ENCODE measurements at regions not wholly inside any gene's neighbourhood (a gene's known extent, or its start where the extent isn't known, plus 50 kb on each side); places are given as distances from the start of the nearest gene placed in this dataset.
"Not testable (repeated sequence)": the region's sequence is repeated elsewhere in the genome, so short reads cannot be mapped to it uniquely, and the experiment has no call there.

GRCh38 chr19:28544451-28545261 is 668.3 kb downstream of the UQCRFS1 start:
- no peak for DNase-seq

GRCh38 chr19:28543244-28543776 is 669.6 kb downstream of the UQCRFS1 start:
- DNase-seq = no peak

DNA sequence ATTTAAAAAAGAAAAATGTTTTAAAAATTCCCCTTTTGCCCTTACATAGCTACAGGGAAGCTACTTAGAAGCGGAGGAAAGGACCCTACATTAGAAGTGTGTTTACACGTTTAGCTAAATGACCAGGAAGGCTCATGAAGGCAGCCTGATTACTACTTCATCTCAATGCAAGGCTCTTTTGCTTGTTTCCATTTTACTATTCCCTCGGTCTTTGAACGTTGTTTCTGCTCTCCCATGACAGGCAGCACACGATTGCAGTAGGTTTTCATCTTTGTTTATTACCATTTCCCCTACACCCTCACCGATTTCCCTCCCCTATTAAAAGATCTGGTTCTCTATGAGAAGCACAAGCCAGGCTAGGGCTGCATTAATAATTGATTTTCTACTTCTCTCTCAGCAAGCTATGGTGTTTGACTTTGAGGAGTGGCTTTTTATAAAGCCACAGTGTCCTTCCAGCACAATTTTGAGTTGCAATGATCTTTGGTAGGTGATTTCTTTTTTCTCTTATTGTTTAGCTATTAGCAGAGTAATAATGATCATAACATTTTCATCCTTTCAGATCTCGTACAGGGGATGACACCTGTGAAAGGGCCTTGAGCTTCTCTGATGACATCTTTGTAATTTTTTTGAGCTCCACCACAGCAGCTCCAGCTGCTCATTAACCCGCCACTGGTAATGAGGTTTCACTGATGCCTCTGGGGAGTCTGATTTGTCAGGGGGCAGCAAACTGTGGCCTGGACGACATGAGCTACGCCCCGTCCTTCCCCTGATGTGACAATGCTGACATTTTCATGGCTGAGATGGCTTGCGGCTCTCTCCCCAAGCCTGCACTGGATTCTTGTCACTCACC is 670.3 kb downstream of the UQCRFS1 start:
- no peak for DNase-seq

GRCh38 chr19:28541602-28542393 is 671.2 kb downstream of the UQCRFS1 start:
- no peak for DNase-seq

DNA sequence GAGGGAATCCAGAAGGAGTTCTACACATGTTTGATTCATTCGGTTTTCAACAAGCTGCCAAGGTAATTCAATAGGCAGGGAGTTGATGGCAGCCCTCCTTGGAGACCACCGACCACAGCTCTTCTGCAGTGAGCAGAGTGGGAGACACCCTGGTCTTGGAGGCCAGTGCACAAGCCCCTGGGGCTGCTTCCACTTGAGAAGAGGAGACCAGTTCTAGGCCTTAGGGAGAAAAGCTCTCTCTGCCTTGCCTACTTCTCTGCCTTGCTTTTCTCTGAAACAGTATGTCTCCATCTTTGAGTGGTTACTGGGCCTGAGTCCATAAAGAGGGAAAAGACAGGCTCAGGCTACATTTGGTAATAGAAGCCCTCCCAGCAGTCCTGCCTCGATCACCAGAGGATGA is 671.9 kb downstream of the UQCRFS1 start:
- no peak for DNase-seq

DNA sequence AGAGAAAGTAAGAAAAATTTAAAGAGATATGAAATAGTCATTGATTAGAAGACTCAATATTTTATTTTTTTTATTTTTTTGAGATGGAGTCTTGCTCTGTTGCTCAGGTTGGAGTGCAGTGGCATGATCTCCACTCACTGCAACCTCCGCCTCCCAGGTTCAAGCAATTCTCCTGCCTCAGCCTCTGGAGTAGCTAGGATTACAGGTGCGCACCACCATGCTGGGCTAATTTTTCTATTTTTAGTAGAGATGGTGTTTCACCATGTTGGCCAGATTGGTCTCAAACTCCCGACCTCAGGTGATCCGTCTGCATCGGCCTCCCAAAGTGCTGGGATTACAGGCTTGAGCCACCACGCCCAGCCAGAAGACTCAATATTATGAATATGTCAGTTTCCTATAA is 672.6 kb downstream of the UQCRFS1 start:
- not testable (repeated sequence) for DNase-seq

- DNase-seq = no peak
These were observed 673.2 kb downstream of the UQCRFS1 start for GRCh38 chr19:28539759-28540158.

DNA sequence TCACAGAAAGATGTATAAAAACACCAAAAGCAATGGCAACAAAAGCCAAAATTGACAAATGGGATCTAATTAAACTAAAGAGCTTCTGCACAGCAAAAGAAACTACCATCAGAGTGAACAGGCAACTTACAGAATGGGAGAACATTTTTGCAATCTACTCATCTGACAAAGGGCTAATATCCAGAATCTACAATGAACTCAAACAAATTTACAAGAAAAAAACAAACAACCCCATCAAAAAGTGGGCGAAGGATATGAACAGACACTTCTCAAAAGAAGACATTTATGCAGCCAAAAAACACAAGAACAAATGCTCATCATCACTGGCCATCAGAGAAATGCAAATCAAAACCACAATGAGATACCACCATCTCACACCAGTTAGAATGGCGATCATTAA is 674.4 kb downstream of the UQCRFS1 start:
- DNase-seq = not testable (repeated sequence)

DNA sequence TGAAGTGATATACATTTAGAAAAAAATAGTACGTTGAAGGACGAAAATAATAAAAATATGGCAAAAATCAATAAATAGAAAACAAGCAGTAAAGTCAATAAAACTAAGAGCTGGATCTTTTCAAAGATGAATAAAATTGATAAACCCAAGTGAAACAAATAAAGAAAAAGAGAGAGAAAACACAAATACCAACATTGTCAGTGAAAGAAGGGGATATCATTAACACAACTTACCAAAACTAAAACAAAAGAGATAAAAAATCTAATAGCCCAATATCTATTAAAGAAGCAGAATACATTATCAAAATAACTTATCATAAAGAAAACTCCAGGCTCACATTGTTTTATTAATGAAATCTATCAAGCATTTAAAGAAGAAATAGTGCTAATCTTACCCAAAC is 675.1 kb downstream of the UQCRFS1 start:
- DNase-seq = no peak

GRCh38 chr19:28537079-28537478 is 675.9 kb downstream of the UQCRFS1 start:
- DNase-seq = no peak

- DNase-seq = no peak
These were observed 677.6 kb downstream of the UQCRFS1 start for GRCh38 chr19:28535352-28535775.

GRCh38 chr19:28534766-28535351 is 678.1 kb downstream of the UQCRFS1 start:
- no peak for DNase-seq

GRCh38 chr19:28532765-28533341 is 680.1 kb downstream of the UQCRFS1 start:
- no peak for DNase-seq

DNA sequence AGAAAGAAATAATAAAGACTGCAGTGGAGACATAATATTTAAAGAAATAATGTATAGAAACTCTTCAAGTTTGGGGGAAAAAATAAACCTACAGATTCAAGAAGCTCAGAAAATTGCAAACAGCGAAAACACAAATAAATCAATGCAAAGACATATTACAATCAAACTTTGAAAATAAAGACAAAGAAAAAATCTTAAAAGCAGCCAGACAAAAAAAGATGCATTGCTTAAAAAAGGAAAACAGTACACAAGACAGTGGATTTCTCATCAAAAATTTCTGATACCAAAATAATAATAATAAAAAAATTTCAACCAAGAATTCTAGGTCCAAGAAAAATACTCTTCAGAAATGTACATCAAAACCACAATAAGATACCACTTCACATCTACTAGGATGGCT is 681.0 kb downstream of the UQCRFS1 start:
- DNase-seq = no peak

GRCh38 chr19:28530406-28531035 is 682.4 kb downstream of the UQCRFS1 start:
- DNase-seq = no peak

- no peak for DNase-seq
These were observed 686.9 kb downstream of the UQCRFS1 start for GRCh38 chr19:28526038-28526437.

DNA sequence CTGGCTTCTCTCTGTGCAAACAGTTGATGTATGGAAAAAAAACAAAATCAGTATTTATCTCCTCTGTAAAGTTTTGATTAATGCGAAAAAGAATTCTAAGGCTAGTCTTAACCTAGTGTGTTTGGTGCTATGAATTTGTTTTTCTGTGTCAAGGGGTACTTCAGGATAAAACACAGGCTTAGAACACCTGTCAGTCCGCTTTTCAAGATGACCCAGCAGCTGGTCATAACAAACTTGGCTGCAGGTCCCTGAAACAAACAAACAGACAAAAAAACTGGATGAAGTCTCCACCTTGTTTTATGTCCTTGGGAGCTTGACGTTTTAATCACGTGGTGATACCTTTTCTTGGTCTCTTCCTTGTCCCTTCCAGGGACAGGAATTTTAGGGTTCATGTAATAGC is 689.3 kb downstream of the UQCRFS1 start:
- no peak for DNase-seq

DNA sequence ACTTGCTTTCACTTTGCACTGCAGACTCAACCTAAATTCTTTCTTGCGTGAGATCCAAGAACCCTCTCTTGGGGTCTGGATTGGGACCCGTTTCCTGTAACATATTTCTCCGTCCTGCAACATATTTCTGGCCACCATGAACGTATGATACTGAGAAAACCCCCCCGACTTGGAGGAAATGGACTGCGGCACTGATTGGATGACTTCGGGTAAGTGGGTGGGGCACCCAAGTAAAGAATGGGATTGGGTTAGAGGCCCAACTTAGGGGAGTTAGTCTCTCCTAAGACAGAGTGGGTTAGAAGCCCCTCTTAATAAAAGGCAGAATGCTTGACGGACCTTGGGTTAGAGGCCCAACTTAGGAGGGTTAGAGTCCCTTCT is 690.4 kb downstream of the UQCRFS1 start:
- no peak for DNase-seq

DNA sequence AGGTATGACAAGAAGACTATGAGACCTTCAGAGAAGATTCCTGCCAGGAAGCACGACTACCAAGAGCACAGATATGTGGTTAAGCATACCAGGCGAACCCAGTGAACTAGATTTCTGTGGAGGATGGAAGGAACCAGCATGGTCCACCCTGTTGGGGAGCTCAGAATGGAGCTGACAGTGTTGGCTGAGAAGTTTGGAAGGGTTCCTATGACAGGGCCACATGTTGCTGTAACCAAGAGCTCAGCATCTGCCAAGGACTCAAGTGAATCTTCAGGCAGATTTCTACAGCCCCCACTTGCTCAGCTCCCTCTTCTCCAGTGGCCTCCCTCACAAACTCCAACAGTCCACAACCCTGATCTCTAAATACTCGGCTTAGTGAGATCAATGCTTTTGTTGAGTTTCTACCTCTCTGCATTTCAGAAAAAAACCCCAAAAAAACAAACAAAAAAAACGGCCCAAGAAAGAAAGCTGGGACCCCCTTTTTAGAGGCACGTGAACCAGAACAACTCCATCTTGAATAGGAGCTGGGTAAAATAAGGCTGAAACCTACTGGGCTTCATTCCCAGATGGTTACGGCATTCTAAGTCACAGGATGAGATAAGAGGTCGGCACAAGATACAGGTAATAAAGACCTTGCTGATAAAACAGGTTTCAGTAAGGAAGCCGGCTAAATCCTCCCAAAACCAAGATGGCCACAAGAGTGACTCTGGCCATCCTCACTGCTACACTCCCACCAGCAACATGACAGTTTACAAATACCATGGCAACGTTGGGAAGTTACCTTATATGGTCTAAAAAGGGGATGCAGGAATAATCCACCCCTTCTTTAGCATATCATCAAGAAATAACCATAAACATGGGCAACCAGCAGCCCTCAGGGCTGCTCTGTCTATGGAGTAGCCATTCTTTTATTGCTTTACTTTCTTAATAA is 691.1 kb downstream of the UQCRFS1 start:
- no peak for DNase-seq

GRCh38 chr19:28520998-28521568 is 691.9 kb downstream of the UQCRFS1 start:
- DNase-seq = no peak
